Skeletal muscle tissue (tissue), 3 donors: ENCODE measurements at regions not wholly inside any gene's neighbourhood (a gene's known extent, or its start where the extent isn't known, plus 50 kb on each side); places are given as distances from the start of the nearest gene placed in this dataset.

Experiments used
- H3K27ac ChIP-seq: one replicate; pipeline ENCODE4 v1.7.0; 2013; ENCODE audit warnings: mild to moderate bottlenecking, low read depth, low read length, inconsistent platforms
- H3K27me3 ChIP-seq, 3 donors: one replicate each; pipeline ENCODE4 v1.7.0; 2013; ENCODE audit warnings: low read length in 3 of 3; ENCODE audit not compliant: control insufficient read depth in 3 of 3, insufficient read depth in 3 of 3
- H3K36me3 ChIP-seq, 3 donors: one replicate each; pipeline ENCODE4 v1.7.0; 2013; ENCODE audit warnings: low read length in 3 of 3; ENCODE audit not compliant: control insufficient read depth in 3 of 3, insufficient read depth in 3 of 3
- H3K4me1 ChIP-seq, 3 donors: one replicate each; pipeline ENCODE4 v1.7.0; 2013; ENCODE audit warnings: low read length in 3 of 3, mild to moderate bottlenecking in 3 of 3; ENCODE audit not compliant: control insufficient read depth in 3 of 3, insufficient read depth in 3 of 3
- H3K4me3 ChIP-seq, 3 donors: one replicate each; pipeline ENCODE4 v1.7.0; 2013; ENCODE audit warnings: low read length in 3 of 3
- H3K9ac ChIP-seq, 3 donors: one replicate each; pipeline ENCODE4 v1.7.0; 2013; ENCODE audit warnings: low read length in 3 of 3, mild to moderate bottlenecking in 3 of 3, moderate library complexity in 2 of 3, low read depth in 1 of 3
- H3K9me3 ChIP-seq, 3 donors: one replicate each; pipeline ENCODE4 v1.7.0; 2013; ENCODE audit warnings: low read length in 3 of 3; ENCODE audit not compliant: control insufficient read depth in 3 of 3
- donor health status: Osteomylitis.

GRCh38 chr1:94736549-94736948 lies 83.6 kb upstream of the SLC44A3 start:
- Histone ChIP-seq H3K27ac (no peak overlapping the region), H3K4me1 (peaks cover 4 to 12% (median 8%) of the 10 kb centered on the region in 3 donors), H3K36me3 (no peaks in the 10 kb centered on the region), H3K9ac (no peak overlapping the region), H3K27me3 (no peaks in the 10 kb centered on the region), H3K4me3 (no peak overlapping the region), H3K9me3 (no peaks in the 10 kb centered on the region)

GRCh38 chr1:94736073-94736472 lies 84.1 kb upstream of the SLC44A3 start:
- Histone ChIP-seq H3K27ac (peak overlapping the region; percentile 70), H3K27me3 (no peaks in the 10 kb centered on the region), H3K9ac (no peak overlapping the region), H3K36me3 (no peaks in the 10 kb centered on the region), H3K9me3 (no peaks in the 10 kb centered on the region), H3K4me3 (no peak overlapping the region), H3K4me1 (peaks cover 4 to 12% (median 8%) of the 10 kb centered on the region in 3 donors)

DNA sequence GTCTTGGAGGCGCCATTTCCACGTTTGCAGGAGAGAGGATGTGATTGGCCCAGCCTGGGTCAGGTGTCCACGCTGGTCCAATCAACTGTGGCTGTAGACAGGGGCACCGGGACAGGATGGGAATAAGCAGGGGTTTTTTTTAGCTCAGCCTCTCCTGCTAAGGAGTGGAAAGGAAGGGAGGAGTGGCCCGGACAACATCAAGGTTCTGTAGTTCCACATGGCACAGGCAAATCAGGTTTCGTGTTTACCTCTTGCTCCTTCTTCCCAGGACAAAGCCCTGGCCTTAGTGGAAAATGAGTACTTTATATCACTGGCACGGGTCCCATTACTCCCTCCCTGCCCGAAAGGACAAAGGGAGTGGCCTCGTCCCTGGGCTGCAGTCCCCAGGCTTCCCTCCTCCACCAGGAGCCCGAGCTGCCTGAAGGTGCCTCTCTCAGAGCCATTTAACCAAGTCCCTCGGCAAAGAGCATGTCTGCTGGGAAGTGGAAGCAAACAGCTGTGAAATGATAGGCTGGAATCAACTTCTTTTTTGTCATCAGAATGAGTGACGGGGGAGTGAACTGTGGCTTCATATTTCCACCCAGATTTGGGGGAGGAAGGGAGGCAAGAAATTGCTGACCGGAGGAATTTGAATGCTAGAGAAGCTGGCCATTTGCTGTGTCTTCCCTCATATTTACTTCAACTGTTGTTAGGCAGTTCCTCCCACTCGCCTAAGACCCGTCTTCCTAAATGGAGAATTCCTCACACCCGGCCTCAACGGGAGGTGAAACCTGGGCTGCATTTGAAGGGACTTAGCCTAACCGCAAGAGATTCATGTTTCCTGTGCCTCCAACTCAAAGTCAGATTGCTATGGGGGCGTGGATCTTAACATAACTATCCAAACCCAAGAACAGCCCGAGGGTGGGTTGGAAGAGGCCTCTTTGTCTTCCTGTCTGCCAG lies 84.9 kb upstream of the SLC44A3 start:
- H3K9ac ChIP-seq = peak overlapping the region in 1 of 3 donors; percentile 43
- no peaks in the 10 kb centered on the region for H3K36me3 ChIP-seq

DNA sequence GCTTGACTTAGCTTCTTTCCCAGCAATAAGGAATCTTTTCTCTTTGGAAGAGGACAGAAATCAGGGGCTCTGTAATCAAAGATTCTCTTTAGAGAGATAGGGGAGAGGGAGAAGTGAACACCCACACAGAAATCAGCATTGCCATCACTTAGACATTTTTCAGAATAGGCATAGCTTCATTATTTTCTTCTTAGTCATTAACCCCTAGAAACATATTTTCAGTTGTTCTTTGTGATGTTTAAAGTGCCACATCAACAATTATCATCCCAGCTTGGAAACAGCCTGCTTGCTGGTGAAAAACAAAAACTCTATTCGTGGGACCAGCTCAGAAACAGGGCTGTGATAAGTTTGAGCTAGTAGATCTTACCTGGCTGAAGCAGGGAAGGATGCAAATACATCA lies 88.3 kb upstream of the SLC44A3 start:
- Histone ChIP-seq H3K9me3 (no peaks in the 10 kb centered on the region), H3K27me3 (no peaks in the 10 kb centered on the region), H3K36me3 (no peaks in the 10 kb centered on the region), H3K4me1 (peaks cover under 1 to 11% (median 10%) of the 10 kb centered on the region in 3 donors), H3K4me3 (no peak overlapping the region), H3K9ac (no peak overlapping the region), H3K27ac (no peak overlapping the region)

More for the DNA sequence above, 84.9 kb upstream of the SLC44A3 start:
- Histone ChIP-seq H3K27ac (peak overlapping the region; percentile 70), H3K9me3 (no peaks in the 10 kb centered on the region), H3K27me3 (no peaks in the 10 kb centered on the region), H3K4me3 (peak overlapping the region in 2 of 3 donors; percentile 15 to 20), H3K4me1 (peaks cover 4 to 12% (median 8%) of the 10 kb centered on the region in 3 donors)

- Histone ChIP-seq H3K36me3 (no peaks in the 10 kb centered on the region), H3K9me3 (no peaks in the 10 kb centered on the region), H3K9ac (no peak overlapping the region), H3K4me1 (peaks cover 0 to 11% (median 10%) of the 10 kb centered on the region in 3 donors), H3K27ac (no peak overlapping the region), H3K27me3 (no peaks in the 10 kb centered on the region), H3K4me3 (no peak overlapping the region)
Observed at GRCh38 chr1:94730450-94730849, 89.7 kb upstream of the SLC44A3 start.

GRCh38 chr1:94729267-94729666 lies 90.9 kb upstream of the SLC44A3 start:
- Histone ChIP-seq H3K27me3 (no peaks in the 10 kb centered on the region), H3K4me3 (peak overlapping the region in 1 of 3 donors; percentile 7), H3K9ac (no peak overlapping the region), H3K4me1 (peaks cover 0 to 5% (median 4%) of the 10 kb centered on the region in 3 donors), H3K9me3 (no peaks in the 10 kb centered on the region), H3K36me3 (no peaks in the 10 kb centered on the region), H3K27ac (peak overlapping the region; percentile 49)

- Histone ChIP-seq H3K9me3 (no peaks in the 10 kb centered on the region), H3K27me3 (no peaks in the 10 kb centered on the region), H3K36me3 (no peaks in the 10 kb centered on the region), H3K4me1 (peaks cover 0 to 5% (median 4%) of the 10 kb centered on the region in 3 donors), H3K27ac (no peak overlapping the region), H3K4me3 (no peak overlapping the region), H3K9ac (no peak overlapping the region)
Observed at GRCh38 chr1:94727846-94728715, 92.1 kb upstream of the SLC44A3 start.

DNA sequence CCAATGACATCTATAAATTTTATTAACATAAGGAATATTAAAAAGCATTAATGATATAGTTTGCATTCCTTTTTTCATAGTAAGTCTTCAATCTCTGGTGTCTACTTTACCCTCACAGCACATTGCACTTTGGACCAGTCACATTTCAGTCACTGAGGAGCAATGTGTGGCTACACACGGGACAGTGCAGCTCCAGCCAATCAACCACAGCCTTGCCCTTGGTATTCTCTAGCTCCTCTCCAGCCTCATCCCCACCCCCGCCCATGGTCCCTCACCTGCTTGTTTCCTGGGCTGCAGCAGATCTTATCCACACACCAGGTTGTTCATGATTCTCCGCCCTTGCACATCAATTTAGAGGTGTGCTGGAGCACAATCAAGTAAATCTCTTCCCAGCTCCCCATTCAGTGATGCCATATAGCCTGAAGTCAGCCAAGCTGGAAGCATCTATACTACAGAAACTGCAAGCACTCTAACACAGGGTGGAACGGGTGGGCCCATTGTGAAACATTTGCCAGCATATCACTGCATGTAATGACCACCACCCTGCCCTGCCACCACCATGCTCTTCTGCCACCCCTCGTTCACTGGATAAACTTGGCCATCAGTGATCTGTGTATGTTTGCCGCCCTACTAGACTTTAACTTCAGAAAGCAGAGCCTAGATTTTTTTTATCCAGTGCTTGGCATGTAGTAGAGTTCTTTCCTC lies 93.0 kb upstream of the SLC44A3 start:
- no peak overlapping the region for H3K4me3 ChIP-seq
- H3K9ac ChIP-seq = no peak overlapping the region
- no peaks in the 10 kb centered on the region for H3K36me3 ChIP-seq
- H3K4me1 ChIP-seq = peaks cover 0 to 5% (median 4%) of the 10 kb centered on the region in 3 donors
- no peaks in the 10 kb centered on the region for H3K9me3 ChIP-seq
- H3K27me3 ChIP-seq = no peaks in the 10 kb centered on the region
- no peak overlapping the region for H3K27ac ChIP-seq

DNA sequence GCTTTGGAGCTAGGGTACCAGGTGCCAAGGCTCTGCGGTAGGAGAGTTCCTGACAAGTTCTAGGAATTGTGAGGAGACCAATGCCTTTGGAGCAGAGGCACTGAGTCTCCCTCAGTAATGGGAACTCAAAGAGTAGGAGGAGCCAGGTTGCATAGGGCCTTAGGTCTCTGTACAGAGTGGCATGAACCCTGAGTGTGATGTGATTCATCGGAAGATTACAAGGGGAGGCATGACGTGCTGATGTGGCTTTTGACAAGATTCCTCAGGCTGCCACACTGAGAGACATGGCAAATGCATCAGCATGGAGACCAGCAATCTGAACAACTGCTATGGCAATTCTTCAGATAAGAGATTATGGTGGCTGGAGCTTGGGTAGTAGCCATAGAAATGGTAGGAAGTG lies 94.6 kb upstream of the SLC44A3 start:
- Histone ChIP-seq H3K27ac (no peak overlapping the region), H3K27me3 (no peaks in the 10 kb centered on the region), H3K4me1 (peaks cover 0 to 5% (median 4%) of the 10 kb centered on the region in 3 donors), H3K4me3 (no peak overlapping the region), H3K9me3 (no peaks in the 10 kb centered on the region), H3K9ac (no peak overlapping the region), H3K36me3 (no peaks in the 10 kb centered on the region)
